Endothelial cell (in vitro differentiated cells): ENCODE measurements at regions not wholly inside any gene's neighbourhood (a gene's known extent, or its start where the extent isn't known, plus 50 kb on each side); places are given as distances from the start of the nearest gene placed in this dataset.

Source experiments
- DNase-seq: peaks from one replicate; pipeline ENCODE4 v3.0.0; 2021; ENCODE audit warnings: low spot score
- H3K27ac Mint-ChIP-seq: one replicate; pipeline ENCODE4 v1.8.0; 2021; ENCODE audit warnings: mixed read lengths, inconsistent platforms; ENCODE audit not compliant: unreplicated experiment
- H3K27me3 Mint-ChIP-seq: one replicate; pipeline ENCODE4 v1.8.0; 2021; ENCODE audit warnings: mild to moderate bottlenecking, moderate library complexity, mixed read lengths, inconsistent platforms; ENCODE audit not compliant: unreplicated experiment
- H3K36me3 Mint-ChIP-seq: one replicate; pipeline ENCODE4 v1.8.0; 2021; ENCODE audit warnings: mild to moderate bottlenecking, low read depth, mixed read lengths, inconsistent platforms; ENCODE audit not compliant: unreplicated experiment
- H3K4me1 Mint-ChIP-seq: one replicate; pipeline ENCODE4 v1.8.0; 2021; ENCODE audit warnings: mild to moderate bottlenecking, mixed read lengths, inconsistent platforms; ENCODE audit not compliant: unreplicated experiment
- H3K4me3 Mint-ChIP-seq: one replicate; pipeline ENCODE4 v1.8.0; 2021; ENCODE audit warnings: mild to moderate bottlenecking, mixed read lengths, inconsistent platforms; ENCODE audit not compliant: unreplicated experiment
- H3K9me3 Mint-ChIP-seq: one replicate; pipeline ENCODE4 v1.8.0; 2021; ENCODE audit warnings: mixed read lengths, inconsistent platforms; ENCODE audit not compliant: unreplicated experiment
- CTCF ChIP-seq: fragments of 200-600 bp; sonication (generic); IDR thresholded peaks from one replicate; pipeline ENCODE4 v1.5.0; 2021; ENCODE audit warnings: antibody characterized with exemption; ENCODE audit not compliant: unreplicated experiment

- TF ChIP-seq CTCF = no peak
- Mint-ChIP-seq H3K36me3 (no peaks in the 10 kb centered on the region), H3K4me3 (no peak overlapping the region), H3K27ac (no peak overlapping the region), H3K4me1 (peaks cover 6% of the 10 kb centered on the region), H3K27me3 (peaks cover 2% of the 10 kb centered on the region), H3K9me3 (no peaks in the 10 kb centered on the region)
- DNase-seq = no peak
Observed at GRCh38 chr17:27976331-27976730, 66.1 kb upstream of the NLK start.

GRCh38 chr17:27977751-27978688 lies 64.5 kb upstream of the NLK start:
- Mint-ChIP-seq H3K4me1 (peaks cover 6% of the 10 kb centered on the region), H3K36me3 (no peaks in the 10 kb centered on the region), H3K27ac (no peak overlapping the region), H3K9me3 (no peaks in the 10 kb centered on the region), H3K27me3 (peaks cover 2% of the 10 kb centered on the region), H3K4me3 (no peak overlapping the region)
- no peak for DNase-seq
- no peak for TF ChIP-seq CTCF

- Mint-ChIP-seq H3K27ac (no peak overlapping the region), H3K4me1 (peaks cover 6% of the 10 kb centered on the region), H3K36me3 (no peaks in the 10 kb centered on the region), H3K4me3 (no peak overlapping the region), H3K27me3 (peaks cover 2% of the 10 kb centered on the region), H3K9me3 (no peaks in the 10 kb centered on the region)
- no peak for TF ChIP-seq CTCF
- DNase-seq = no peak
Observed at GRCh38 chr17:27978689-27979175, 63.7 kb upstream of the NLK start.

- Mint-ChIP-seq H3K36me3 (no peaks in the 10 kb centered on the region), H3K4me3 (no peak overlapping the region), H3K4me1 (peaks cover 6% of the 10 kb centered on the region), H3K27ac (no peak overlapping the region), H3K9me3 (no peaks in the 10 kb centered on the region), H3K27me3 (peaks cover 2% of the 10 kb centered on the region)
- no peak for DNase-seq
- TF ChIP-seq CTCF = no peak
Observed at GRCh38 chr17:27980043-27980442, 62.4 kb upstream of the NLK start.

GRCh38 chr17:27981978-27982377 lies 60.5 kb upstream of the NLK start:
- TF ChIP-seq CTCF = no peak
- Mint-ChIP-seq H3K27ac (no peak overlapping the region), H3K27me3 (no peaks in the 10 kb centered on the region), H3K36me3 (no peaks in the 10 kb centered on the region), H3K9me3 (no peaks in the 10 kb centered on the region), H3K4me3 (no peak overlapping the region), H3K4me1 (peaks cover 20% of the 10 kb centered on the region)
- no peak for DNase-seq
